ENCODE measurements at regions not wholly inside any gene's neighbourhood (a gene's known extent, or its start where the extent isn't known, plus 50 kb on each side); places are given as distances from the start of the nearest gene placed in this dataset.

GRCh38 chr18:46345181-46345465 is 240.9 kb downstream of the HAUS1 start:
- H3K4me1 Mint-ChIP-seq (ENCODE audit: low read depth) = peaks cover 20% of the 10 kb centered on the region
- no peaks in the 10 kb centered on the region for H3K27me3 ChIP-seq (ENCODE audit: control insufficient read depth in 1 of 2, insufficient read depth in 2 of 2, low read length in 2 of 2)
- no peaks in the 10 kb centered on the region for H3K36me3 ChIP-seq (ENCODE audit: insufficient read depth, low read length)
- no peak overlapping the region for H3K4me3 ChIP-seq (ENCODE audit: low read length)
- no peak overlapping the region for H3K27ac ChIP-seq (ENCODE audit: low read depth in 1 of 2, low read length in 2 of 2)
- no peaks in the 10 kb centered on the region for H3K9me3 Mint-ChIP-seq
- ATAC-seq (ENCODE audit: poor library complexity) = no peak
- ChIA-PET CTCF (no interaction called here), POLR2A (no interaction called here)
- no peaks in the 10 kb centered on the region for H3K9me3 ChIP-seq (ENCODE audit: control insufficient read depth in 1 of 2, insufficient read depth in 1 of 2, low read length in 2 of 2)
- H3K36me3 Mint-ChIP-seq (ENCODE audit: low read depth) = no peaks in the 10 kb centered on the region
- intact Hi-C loops (cut with DNase I, micrococcal nuclease) = no loop called here
- TF ChIP-seq, protein P1, sequence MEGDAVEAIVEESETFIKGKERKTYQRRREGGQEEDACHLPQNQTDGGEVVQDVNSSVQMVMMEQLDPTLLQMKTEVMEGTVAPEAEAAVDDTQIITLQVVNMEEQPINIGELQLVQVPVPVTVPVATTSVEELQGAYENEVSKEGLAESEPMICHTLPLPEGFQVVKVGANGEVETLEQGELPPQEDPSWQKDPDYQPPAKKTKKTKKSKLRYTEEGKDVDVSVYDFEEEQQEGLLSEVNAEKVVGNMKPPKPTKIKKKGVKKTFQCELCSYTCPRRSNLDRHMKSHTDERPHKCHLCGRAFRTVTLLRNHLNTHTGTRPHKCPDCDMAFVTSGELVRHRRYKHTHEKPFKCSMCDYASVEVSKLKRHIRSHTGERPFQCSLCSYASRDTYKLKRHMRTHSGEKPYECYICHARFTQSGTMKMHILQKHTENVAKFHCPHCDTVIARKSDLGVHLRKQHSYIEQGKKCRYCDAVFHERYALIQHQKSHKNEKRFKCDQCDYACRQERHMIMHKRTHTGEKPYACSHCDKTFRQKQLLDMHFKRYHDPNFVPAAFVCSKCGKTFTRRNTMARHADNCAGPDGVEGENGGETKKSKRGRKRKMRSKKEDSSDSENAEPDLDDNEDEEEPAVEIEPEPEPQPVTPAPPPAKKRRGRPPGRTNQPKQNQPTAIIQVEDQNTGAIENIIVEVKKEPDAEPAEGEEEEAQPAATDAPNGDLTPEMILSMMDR (IDR thresholded peaks at IDR 0.05) = no peak
- H3K4me1 ChIP-seq (ENCODE audit: insufficient read depth, low read length) = peaks cover 22% of the 10 kb centered on the region
- H3K27ac Mint-ChIP-seq = no peak overlapping the region
- H3K27me3 Mint-ChIP-seq = no peaks in the 10 kb centered on the region
- no peak overlapping the region for H3K4me3 Mint-ChIP-seq
- DNase-seq = no peak

GRCh38 chr18:46346213-46346612 is 242.0 kb downstream of the HAUS1 start:
- H3K4me1 Mint-ChIP-seq (ENCODE audit: low read depth) = peaks cover 20% of the 10 kb centered on the region

GRCh38 chr18:46346896-46347630 is 242.9 kb downstream of the HAUS1 start:
- TF ChIP-seq, protein P1 (IDR thresholded peaks at IDR 0.05) = no peak
- CTCF ChIA-PET = no interaction called here
- no peak for DNase-seq
- intact Hi-C loops (cut with DNase I, micrococcal nuclease) = no loop called here
- Histone ChIP-seq H3K9me3 (ENCODE audit: control insufficient read depth in 1 of 2, insufficient read depth in 1 of 2, low read length in 2 of 2) (no peaks in the 10 kb centered on the region), H3K27ac (ENCODE audit: low read depth in 1 of 2, low read length in 2 of 2) (no peak overlapping the region), H3K36me3 (ENCODE audit: insufficient read depth, low read length) (no peaks in the 10 kb centered on the region), H3K4me1 (ENCODE audit: insufficient read depth, low read length) (peaks cover 22% of the 10 kb centered on the region), H3K4me3 (ENCODE audit: low read length) (no peak overlapping the region), H3K27me3 (ENCODE audit: control insufficient read depth in 1 of 2, insufficient read depth in 2 of 2, low read length in 2 of 2) (no peaks in the 10 kb centered on the region)
- Mint-ChIP-seq H3K36me3 (ENCODE audit: low read depth) (no peaks in the 10 kb centered on the region), H3K4me1 (ENCODE audit: low read depth) (peaks cover 20% of the 10 kb centered on the region), H3K27me3 (no peaks in the 10 kb centered on the region), H3K4me3 (no peak overlapping the region), H3K9me3 (no peaks in the 10 kb centered on the region), H3K27ac (no peak overlapping the region)
- POLR2A ChIA-PET = no interaction called here
- ATAC-seq (ENCODE audit: poor library complexity) = no peak

More at GRCh38 chr18:46346213-46346612, 242.0 kb downstream of the HAUS1 start:
- Histone ChIP-seq H3K4me3 (ENCODE audit: low read length) (no peak overlapping the region), H3K27ac (ENCODE audit: low read depth in 1 of 2, low read length in 2 of 2) (no peak overlapping the region), H3K4me1 (ENCODE audit: insufficient read depth, low read length) (peaks cover 22% of the 10 kb centered on the region), H3K9me3 (ENCODE audit: control insufficient read depth in 1 of 2, insufficient read depth in 1 of 2, low read length in 2 of 2) (no peaks in the 10 kb centered on the region), H3K36me3 (ENCODE audit: insufficient read depth, low read length) (no peaks in the 10 kb centered on the region), H3K27me3 (ENCODE audit: control insufficient read depth in 1 of 2, insufficient read depth in 2 of 2, low read length in 2 of 2) (no peaks in the 10 kb centered on the region)
- Mint-ChIP-seq H3K4me3 (no peak overlapping the region), H3K27me3 (no peaks in the 10 kb centered on the region), H3K36me3 (ENCODE audit: low read depth) (no peaks in the 10 kb centered on the region), H3K27ac (no peak overlapping the region), H3K9me3 (no peaks in the 10 kb centered on the region)
- ATAC-seq (ENCODE audit: poor library complexity) (no peak), DNase-seq (no peak)
- ChIA-PET CTCF (no interaction called here), POLR2A (no interaction called here)
- TF ChIP-seq, protein P1 (IDR thresholded peaks at IDR 0.05) = no peak
- intact Hi-C loops (cut with DNase I, micrococcal nuclease) = no loop called here

Measured in CD4-positive, alpha-beta T cell (primary cell).